Neural cell (in vitro differentiated cells): ENCODE measurements at regions not wholly inside any gene's neighbourhood (a gene's known extent, or its start where the extent isn't known, plus 50 kb on each side); places are given as distances from the start of the nearest gene placed in this dataset.

Experiments used
- H2AFZ ChIP-seq: fragments of 200-600, 300-800 bp; sonication (generic), shearing (Covaris generic); 2 replicates; pipeline ENCODE4 v1.6.0; 2014; ENCODE audit warnings: low read depth, mild to moderate bottlenecking, antibody characterized with exemption, low read length, moderate library complexity
- H3F3A ChIP-seq: fragments of 200-600 bp; shearing (Covaris generic); 2 replicates; pipeline ENCODE4 v1.6.1; 2016; ENCODE audit warnings: mild to moderate bottlenecking, moderate library complexity, mixed read lengths, antibody characterized with exemption, low read length; ENCODE audit not compliant: insufficient read depth, poor library complexity, severe bottlenecking
- H3K27ac ChIP-seq: fragments of 200-600, 300-800 bp; sonication (generic), shearing (Covaris generic); 2 replicates; pipeline ENCODE4 v1.5.1; 2014; ENCODE audit warnings: mild to moderate bottlenecking, low read length, moderate library complexity
- H3K27me3 ChIP-seq: fragments of 300-800, 200-600 bp; sonication (generic), shearing (Covaris generic); 2 replicates; pipeline ENCODE4 v1.6.0; 2014; ENCODE audit warnings: mild to moderate bottlenecking, low read depth, low read length, moderate library complexity; ENCODE audit not compliant: insufficient read depth
- H3K36me3 ChIP-seq: fragments of 300-800, 200-600 bp; sonication (generic), shearing (Covaris generic); 2 replicates; pipeline ENCODE4 v1.5.1; 2014; ENCODE audit warnings: mild to moderate bottlenecking, antibody characterized with exemption, low read length, moderate library complexity; ENCODE audit not compliant: insufficient read depth
- H3K4me2 ChIP-seq: fragments of 300-800, 200-600 bp; sonication (generic), shearing (Covaris generic); 2 replicates; pipeline ENCODE4 v1.6.0; 2014; ENCODE audit warnings: mild to moderate bottlenecking, low read length
- H3K4me3 ChIP-seq: fragments of 300-800, 200-600 bp; sonication (generic), shearing (Covaris generic); 2 replicates; pipeline ENCODE4 v1.5.1; 2014; ENCODE audit warnings: mild to moderate bottlenecking, low read length, moderate library complexity
- H3K79me2 ChIP-seq: fragments of 200-600 bp; shearing (Covaris generic); replicated peaks from 2 replicates; pipeline ENCODE4 v1.6.0; 2014; ENCODE audit warnings: mild to moderate bottlenecking, low read length, moderate library complexity; ENCODE audit not compliant: insufficient read depth
- H3K9ac ChIP-seq: fragments of 300-800, 200-600 bp; sonication (generic), shearing (Covaris generic); 2 replicates; pipeline ENCODE4 v1.6.1; 2016; ENCODE audit warnings: mild to moderate bottlenecking, low read length, mixed read lengths
- H3K9me2 ChIP-seq: fragments of 200-600 bp; shearing (Covaris generic); 2 replicates; pipeline ENCODE4 v1.6.1; 2016; ENCODE audit warnings: mild to moderate bottlenecking, low read length, mixed read lengths; ENCODE audit not compliant: insufficient read depth
- H3K9me3 ChIP-seq: fragments of 200-600, 300-800 bp; sonication (generic), shearing (Covaris generic); 2 replicates; pipeline ENCODE4 v1.6.1; 2016; ENCODE audit warnings: mild to moderate bottlenecking, mixed run types, low read length, moderate library complexity, mixed read lengths
- H4K20me1 ChIP-seq: fragments of 200-600 bp; shearing (Covaris generic); 2 replicates; pipeline ENCODE4 v1.6.1; 2016; ENCODE audit warnings: mild to moderate bottlenecking, mixed run types; ENCODE audit not compliant: insufficient read depth
- EP300 ChIP-seq: fragments of 450-650 bp; conservative IDR thresholded peaks from 2 replicates; pipeline ENCODE4 v1.6.1; 2014; ENCODE audit warnings: antibody characterized with exemption, mild to moderate bottlenecking, moderate library complexity; ENCODE audit not compliant: poor library complexity, severe bottlenecking
- EZH2 ChIP-seq: fragments of 200-600, 300-800 bp; shearing (Covaris generic), sonication (generic); IDR thresholded peaks from 2 replicates; pipeline ENCODE4 v1.6.1; 2014; ENCODE audit warnings: antibody characterized with exemption, low read length, borderline replicate concordance, mild to moderate bottlenecking; ENCODE audit not compliant: insufficient read depth, poor library complexity, severe bottlenecking
- MXI1 ChIP-seq: fragments of 450-650 bp; conservative IDR thresholded peaks from 2 replicates; pipeline ENCODE4 v1.6.1; 2014; ENCODE audit warnings: antibody characterized with exemption, mild to moderate bottlenecking; ENCODE audit not compliant: poor library complexity, severe bottlenecking
- POLR2AphosphoS5 ChIP-seq: IDR thresholded peaks from 2 replicates; pipeline ENCODE4 v1.6.1; 2012
- RAD21 ChIP-seq: fragments of 450-650 bp; conservative IDR thresholded peaks from 2 replicates; pipeline ENCODE4 v1.6.1; 2014; ENCODE audit warnings: antibody characterized with exemption, mild to moderate bottlenecking, moderate library complexity
- REST ChIP-seq: IDR thresholded peaks from 2 replicates; pipeline ENCODE4 v1.6.1; 2012; ENCODE audit warnings: borderline replicate concordance
- SMC3 ChIP-seq: fragments of 450-650 bp; conservative IDR thresholded peaks from 2 replicates; pipeline ENCODE4 v1.6.1; 2014; ENCODE audit warnings: antibody characterized with exemption, mild to moderate bottlenecking, moderate library complexity; ENCODE audit not compliant: poor library complexity
- TAF1 ChIP-seq: IDR thresholded peaks from 2 replicates; pipeline ENCODE4 v1.6.1; 2012; ENCODE audit warnings: low read depth
- TF ChIP-seq, protein P1 (sequence below): fragments of 450-650 bp; IDR thresholded peaks from 2 replicates; pipeline ENCODE4 v1.5.1; 2014; ENCODE audit warnings: antibody characterized with exemption, mild to moderate bottlenecking, moderate library complexity; ENCODE audit not compliant: poor library complexity, severe bottlenecking

DNA sequence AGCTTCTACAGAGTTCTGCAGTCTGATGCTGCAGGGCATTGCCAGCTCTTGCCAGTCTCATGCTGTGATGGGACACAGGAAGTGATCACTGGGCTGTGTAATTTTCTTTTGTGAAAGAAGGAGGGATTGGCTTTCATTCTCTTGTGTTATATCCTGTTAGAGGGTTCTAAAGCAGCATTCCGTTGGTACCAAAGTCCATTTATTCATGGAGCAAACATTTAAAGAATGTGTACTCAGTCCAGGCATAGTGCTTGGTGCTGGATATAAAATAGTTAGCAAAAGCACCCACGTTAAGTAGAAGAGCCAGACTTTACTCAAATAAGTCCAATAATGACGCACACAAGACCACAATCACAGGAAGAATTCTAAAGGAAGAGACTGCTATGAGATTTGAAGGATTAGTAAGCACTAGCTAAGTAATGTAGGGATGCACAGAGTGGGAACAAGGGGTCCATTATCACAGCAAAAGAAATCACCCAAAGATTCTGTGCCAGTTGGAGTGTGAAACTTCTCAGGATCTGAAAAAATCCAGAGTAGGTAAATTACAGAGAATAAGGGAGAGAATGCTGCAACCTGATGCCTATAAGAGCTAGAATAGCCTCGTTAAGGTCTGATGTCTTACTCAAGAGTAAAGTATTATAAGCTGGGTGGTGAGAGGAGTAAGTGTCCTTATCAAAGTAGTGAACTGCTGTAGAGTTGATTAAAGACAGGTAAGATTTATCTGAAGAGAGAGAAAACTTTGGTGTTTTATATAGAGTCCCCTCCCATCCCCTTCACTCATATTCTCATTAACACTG is 728.3 kb downstream of the METTL15 start:
- TF ChIP-seq RAD21 (no peak), SMC3 (no peak), EP300 (no peak), POLR2AphosphoS5 (no peak), MXI1 (no peak), EZH2 (no peak), REST (no peak), TAF1 (no peak)
- TF ChIP-seq, protein P1, sequence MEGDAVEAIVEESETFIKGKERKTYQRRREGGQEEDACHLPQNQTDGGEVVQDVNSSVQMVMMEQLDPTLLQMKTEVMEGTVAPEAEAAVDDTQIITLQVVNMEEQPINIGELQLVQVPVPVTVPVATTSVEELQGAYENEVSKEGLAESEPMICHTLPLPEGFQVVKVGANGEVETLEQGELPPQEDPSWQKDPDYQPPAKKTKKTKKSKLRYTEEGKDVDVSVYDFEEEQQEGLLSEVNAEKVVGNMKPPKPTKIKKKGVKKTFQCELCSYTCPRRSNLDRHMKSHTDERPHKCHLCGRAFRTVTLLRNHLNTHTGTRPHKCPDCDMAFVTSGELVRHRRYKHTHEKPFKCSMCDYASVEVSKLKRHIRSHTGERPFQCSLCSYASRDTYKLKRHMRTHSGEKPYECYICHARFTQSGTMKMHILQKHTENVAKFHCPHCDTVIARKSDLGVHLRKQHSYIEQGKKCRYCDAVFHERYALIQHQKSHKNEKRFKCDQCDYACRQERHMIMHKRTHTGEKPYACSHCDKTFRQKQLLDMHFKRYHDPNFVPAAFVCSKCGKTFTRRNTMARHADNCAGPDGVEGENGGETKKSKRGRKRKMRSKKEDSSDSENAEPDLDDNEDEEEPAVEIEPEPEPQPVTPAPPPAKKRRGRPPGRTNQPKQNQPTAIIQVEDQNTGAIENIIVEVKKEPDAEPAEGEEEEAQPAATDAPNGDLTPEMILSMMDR: no peak
- Histone ChIP-seq H3F3A (no peaks in the 10 kb centered on the region), H2AFZ (no peak overlapping the region), H3K9ac (no peak overlapping the region), H3K9me3 (no peaks in the 10 kb centered on the region), H3K79me2 (no peaks in the 10 kb centered on the region), H4K20me1 (no peaks in the 10 kb centered on the region), H3K4me3 (no peak overlapping the region), H3K27ac (no peak overlapping the region), H3K36me3 (no peaks in the 10 kb centered on the region), H3K27me3 (no peaks in the 10 kb centered on the region), H3K9me2 (no peaks in the 10 kb centered on the region), H3K4me2 (no peak overlapping the region)

GRCh38 chr11:28835790-28836189 is 727.6 kb downstream of the METTL15 start:
- Histone ChIP-seq H3K4me2 (no peak overlapping the region), H3K36me3 (no peaks in the 10 kb centered on the region), H3K9me2 (no peaks in the 10 kb centered on the region), H3K9ac (no peak overlapping the region), H3F3A (no peaks in the 10 kb centered on the region), H3K4me3 (no peak overlapping the region), H4K20me1 (no peaks in the 10 kb centered on the region), H3K9me3 (no peaks in the 10 kb centered on the region), H2AFZ (no peak overlapping the region), H3K27ac (no peak overlapping the region), H3K27me3 (no peaks in the 10 kb centered on the region), H3K79me2 (no peaks in the 10 kb centered on the region)
- TF ChIP-seq SMC3: no peak
- no peak for TF ChIP-seq REST
